Mesothelial cell of epicardium (in vitro differentiated cells): ENCODE measurements at regions not wholly inside any gene's neighbourhood (a gene's known extent, or its start where the extent isn't known, plus 50 kb on each side); places are given as distances from the start of the nearest gene placed in this dataset.
"Not testable (repeated sequence)": the region's sequence is repeated elsewhere in the genome, so short reads cannot be mapped to it uniquely, and the experiment has no call there.

Experiments
- DNase-seq, 2 experiments: peaks; one replicate each; pipeline ENCODE4 v3.0.0; 2021; ENCODE audit warnings: low spot score in 2 of 2; ENCODE audit not compliant: unreplicated experiment in 2 of 2
- H3K27ac Mint-ChIP-seq: 2 replicates; pipeline ENCODE4 v1.8.0; 2021; ENCODE audit warnings: mixed read lengths
- H3K27me3 Mint-ChIP-seq: 2 replicates; pipeline ENCODE4 v1.8.0; 2021; ENCODE audit warnings: low read depth, mixed read lengths
- H3K36me3 Mint-ChIP-seq: 2 replicates; pipeline ENCODE4 v1.8.0; 2021; ENCODE audit warnings: mixed read lengths
- H3K4me1 Mint-ChIP-seq: 2 replicates; pipeline ENCODE4 v1.8.0; 2021; ENCODE audit warnings: mixed read lengths
- H3K4me3 Mint-ChIP-seq: 2 replicates; pipeline ENCODE4 v1.8.0; 2021; ENCODE audit warnings: mild to moderate bottlenecking, moderate library complexity, mixed read lengths
- H3K9me3 Mint-ChIP-seq: 2 replicates; pipeline ENCODE4 v1.8.0; 2021; ENCODE audit warnings: mixed read lengths
- TF ChIP-seq, protein P1 (sequence below): fragments of 200-600 bp; sonication (generic); IDR thresholded peaks from one replicate; pipeline ENCODE4 v1.5.0; 2021; ENCODE audit warnings: antibody characterized with exemption; ENCODE audit not compliant: unreplicated experiment

- Mint-ChIP-seq H3K27me3 (no peaks in the 10 kb centered on the region), H3K9me3 (no peaks in the 10 kb centered on the region), H3K27ac (no peak overlapping the region), H3K4me3 (no peak overlapping the region), H3K36me3 (no peaks in the 10 kb centered on the region), H3K4me1 (no peaks in the 10 kb centered on the region)
- no peak for DNase-seq
- TF ChIP-seq, protein P1, sequence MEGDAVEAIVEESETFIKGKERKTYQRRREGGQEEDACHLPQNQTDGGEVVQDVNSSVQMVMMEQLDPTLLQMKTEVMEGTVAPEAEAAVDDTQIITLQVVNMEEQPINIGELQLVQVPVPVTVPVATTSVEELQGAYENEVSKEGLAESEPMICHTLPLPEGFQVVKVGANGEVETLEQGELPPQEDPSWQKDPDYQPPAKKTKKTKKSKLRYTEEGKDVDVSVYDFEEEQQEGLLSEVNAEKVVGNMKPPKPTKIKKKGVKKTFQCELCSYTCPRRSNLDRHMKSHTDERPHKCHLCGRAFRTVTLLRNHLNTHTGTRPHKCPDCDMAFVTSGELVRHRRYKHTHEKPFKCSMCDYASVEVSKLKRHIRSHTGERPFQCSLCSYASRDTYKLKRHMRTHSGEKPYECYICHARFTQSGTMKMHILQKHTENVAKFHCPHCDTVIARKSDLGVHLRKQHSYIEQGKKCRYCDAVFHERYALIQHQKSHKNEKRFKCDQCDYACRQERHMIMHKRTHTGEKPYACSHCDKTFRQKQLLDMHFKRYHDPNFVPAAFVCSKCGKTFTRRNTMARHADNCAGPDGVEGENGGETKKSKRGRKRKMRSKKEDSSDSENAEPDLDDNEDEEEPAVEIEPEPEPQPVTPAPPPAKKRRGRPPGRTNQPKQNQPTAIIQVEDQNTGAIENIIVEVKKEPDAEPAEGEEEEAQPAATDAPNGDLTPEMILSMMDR = no peak
These were observed 680.2 kb upstream of the MMS22L start for GRCh38 chr6:97963193-97963592.

GRCh38 chr6:97969065-97969464, 686.0 kb upstream of the MMS22L start:
- H3K9me3 Mint-ChIP-seq = no peaks in the 10 kb centered on the region
- no peak overlapping the region for H3K27ac Mint-ChIP-seq
- H3K4me1 Mint-ChIP-seq = no peaks in the 10 kb centered on the region
- TF ChIP-seq, protein P1 = no peak
- no peaks in the 10 kb centered on the region for H3K36me3 Mint-ChIP-seq
- no peak overlapping the region for H3K4me3 Mint-ChIP-seq
- no peak for DNase-seq
- no peaks in the 10 kb centered on the region for H3K27me3 Mint-ChIP-seq

- TF ChIP-seq, protein P1 = no peak
- H3K27me3 Mint-ChIP-seq = no peaks in the 10 kb centered on the region
- no peak overlapping the region for H3K27ac Mint-ChIP-seq
- no peak for DNase-seq
- no peaks in the 10 kb centered on the region for H3K9me3 Mint-ChIP-seq
- H3K4me1 Mint-ChIP-seq = no peaks in the 10 kb centered on the region
- no peaks in the 10 kb centered on the region for H3K36me3 Mint-ChIP-seq
- H3K4me3 Mint-ChIP-seq = no peak overlapping the region
These were observed 694.1 kb upstream of the MMS22L start for GRCh38 chr6:97977084-97977483.

DNA sequence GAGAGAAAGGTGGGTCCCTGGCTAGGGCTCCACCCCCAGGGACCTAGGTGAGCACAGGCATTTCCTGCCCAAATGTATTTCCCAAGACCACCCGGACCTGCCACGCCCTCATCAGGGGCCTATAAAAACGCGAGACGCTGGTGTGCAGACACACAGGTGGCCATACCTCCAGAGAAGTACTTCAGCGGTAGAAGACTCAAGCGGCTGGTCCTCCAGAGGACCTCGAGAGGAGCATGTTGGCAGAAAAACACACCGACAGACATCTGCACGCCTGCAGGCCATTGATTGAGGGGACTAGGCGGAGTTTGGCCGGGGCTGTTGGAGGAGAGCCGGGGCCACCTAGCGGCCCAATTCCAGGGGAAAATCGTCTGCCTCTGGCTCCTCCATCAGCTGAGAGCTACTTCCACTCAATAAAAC, 695.8 kb upstream of the MMS22L start:
- no peak for DNase-seq
- Mint-ChIP-seq H3K36me3 (no peaks in the 10 kb centered on the region), H3K27ac (no peak overlapping the region), H3K27me3 (no peaks in the 10 kb centered on the region), H3K4me3 (no peak overlapping the region), H3K9me3 (no peaks in the 10 kb centered on the region), H3K4me1 (no peaks in the 10 kb centered on the region)
- TF ChIP-seq, protein P1 = no peak

GRCh38 chr6:97979285-97979684, 696.3 kb upstream of the MMS22L start:
- H3K4me3 Mint-ChIP-seq, DNase-seq, H3K36me3 Mint-ChIP-seq, H3K9me3 Mint-ChIP-seq, H3K27ac Mint-ChIP-seq, H3K27me3 Mint-ChIP-seq, H3K4me1 Mint-ChIP-seq: not testable (repeated sequence)

- H3K27ac Mint-ChIP-seq = no peak overlapping the region
- no peaks in the 10 kb centered on the region for H3K27me3 Mint-ChIP-seq
- TF ChIP-seq, protein P1 = no peak
- no peaks in the 10 kb centered on the region for H3K4me1 Mint-ChIP-seq
- H3K9me3 Mint-ChIP-seq = no peaks in the 10 kb centered on the region
- no peaks in the 10 kb centered on the region for H3K36me3 Mint-ChIP-seq
- no peak for DNase-seq
- no peak overlapping the region for H3K4me3 Mint-ChIP-seq
These were observed 706.4 kb upstream of the MMS22L start for GRCh38 chr6:97989451-97989850.
